ENCODE measurements at regions not wholly inside any gene's neighbourhood (a gene's known extent, or its start where the extent isn't known, plus 50 kb on each side); places are given as distances from the start of the nearest gene placed in this dataset.
A peak's percentile ranks its signal among the peaks of the same experiment; 100 is the strongest.

GRCh38 chr4:108361886-108362285, 193.2 kb upstream of the LEF1 start:
- Histone ChIP-seq H3K36me3 (ENCODE audit: control insufficient read depth in 2 of 3, insufficient read depth in 3 of 3, low read length in 3 of 3) (no peaks in the 10 kb centered on the region), H3K27ac (ENCODE audit: low read depth, low read length) (no peak overlapping the region), H3K9me3 (ENCODE audit: control insufficient read depth in 2 of 3, low read length in 3 of 3) (no peaks in the 10 kb centered on the region), H3K4me3 (ENCODE audit: low read length) (no peak overlapping the region), H3K4me1 (ENCODE audit: control insufficient read depth in 2 of 2, insufficient read depth in 2 of 2, low read length in 2 of 2) (peaks cover 11 to 49% of the 10 kb centered on the region in 2 donors), H3K27me3 (ENCODE audit: control insufficient read depth in 2 of 2, insufficient read depth in 2 of 2, low read length in 2 of 2) (no peaks in the 10 kb centered on the region)
- ChIA-PET CTCF (interaction anchor here (0.6 kb wide), 1 partner anchor 8 kb away, joined by 3 read pairs; no protein-coding TSS in a partner anchor), POLR2A (interaction anchor here (0.6 to 3.6 kb wide), 9 partner anchors 8 to 59 kb away, joined by 3 to 12 read pairs (median 4); no protein-coding TSS in a partner anchor)
- Mint-ChIP-seq H3K36me3 (no peaks in the 10 kb centered on the region), H3K27ac (peak overlapping the region in 6 of 9 donors; percentile 9 to 96 (median 80)), H3K9me3 (peaks cover 0 to 2% (median 0%) of the 10 kb centered on the region in 11 donors), H3K4me3 (peak overlapping the region in 4 of 10 donors; percentile 25 to 82 (median 50)), H3K27me3 (peaks cover 0 to 20% (median 0%) of the 10 kb centered on the region in 5 donors), H3K4me1 (peaks cover 33 to 76% (median 72%) of the 10 kb centered on the region in 7 donors)
- ATAC-seq (no peak), DNase-seq (no peak)
- intact Hi-C loops (cut with micrococcal nuclease) = no loop called here

GRCh38 chr4:108361446-108361820, 192.7 kb upstream of the LEF1 start:
- no peaks in the 10 kb centered on the region for H3K27me3 ChIP-seq (ENCODE audit: control insufficient read depth in 2 of 2, insufficient read depth in 2 of 2, low read length in 2 of 2)
- Mint-ChIP-seq H3K27ac (peak overlapping the region in 5 of 9 donors; percentile 49 to 96 (median 91)), H3K27me3 (peaks cover 0 to 17% (median 0%) of the 10 kb centered on the region in 5 donors), H3K9me3 (peaks cover 0 to 2% (median 0%) of the 10 kb centered on the region in 11 donors), H3K4me3 (peak overlapping the region in 4 of 10 donors; percentile 19 to 82 (median 76)), H3K4me1 (peaks cover 33 to 76% (median 73%) of the 10 kb centered on the region in 7 donors), H3K36me3 (no peaks in the 10 kb centered on the region)
- ChIA-PET CTCF (interaction anchor here (0.6 kb wide), 2 partner anchors 9 to 22 kb away, joined by 3 read pairs; no protein-coding TSS in a partner anchor), POLR2A (interaction anchor here (0.6 to 3.6 kb wide), 9 partner anchors 9 to 58 kb away, joined by 3 to 12 read pairs (median 4); no protein-coding TSS in a partner anchor)
- no peaks in the 10 kb centered on the region for H3K9me3 ChIP-seq (ENCODE audit: control insufficient read depth in 2 of 3, low read length in 3 of 3)
- H3K4me3 ChIP-seq (ENCODE audit: low read length) = no peak overlapping the region
- no peaks in the 10 kb centered on the region for H3K36me3 ChIP-seq (ENCODE audit: control insufficient read depth in 2 of 3, insufficient read depth in 3 of 3, low read length in 3 of 3)
- DNase-seq = no peak
- intact Hi-C loops (cut with micrococcal nuclease) = no loop called here
- no peak for ATAC-seq
- peaks cover 11 to 54% of the 10 kb centered on the region in 2 donors for H3K4me1 ChIP-seq (ENCODE audit: control insufficient read depth in 2 of 2, insufficient read depth in 2 of 2, low read length in 2 of 2)
- no peak overlapping the region for H3K27ac ChIP-seq (ENCODE audit: low read depth, low read length)

- intact Hi-C loops (cut with micrococcal nuclease) = no loop called here
- DNase-seq = peak in 1 of 9 donors; percentile 9
- Mint-ChIP-seq H3K27me3 (peaks cover 0 to 14% (median 0%) of the 10 kb centered on the region in 5 donors), H3K4me3 (peak overlapping the region; percentile 8 to 82 (median 69)), H3K9me3 (peaks cover 0 to 2% (median 0%) of the 10 kb centered on the region in 11 donors), H3K36me3 (no peaks in the 10 kb centered on the region), H3K27ac (peak overlapping the region; percentile 43 to 96 (median 91)), H3K4me1 (peaks cover 34 to 77% (median 74%) of the 10 kb centered on the region in 7 donors)
- CTCF ChIA-PET = interaction anchor here (0.6 to 1.6 kb wide), 3 partner anchors 13 to 181 kb away, joined by 3 read pairs; no protein-coding TSS in a partner anchor
- H3K27me3 ChIP-seq (ENCODE audit: control insufficient read depth in 2 of 2, insufficient read depth in 2 of 2, low read length in 2 of 2) = no peaks in the 10 kb centered on the region
- H3K36me3 ChIP-seq (ENCODE audit: control insufficient read depth in 2 of 3, insufficient read depth in 3 of 3, low read length in 3 of 3) = no peaks in the 10 kb centered on the region
- peaks cover 15 to 58% of the 10 kb centered on the region in 2 donors for H3K4me1 ChIP-seq (ENCODE audit: control insufficient read depth in 2 of 2, insufficient read depth in 2 of 2, low read length in 2 of 2)
- POLR2A ChIA-PET = interaction anchor here (0.6 to 3.6 kb wide), 13 partner anchors 9 to 202 kb away, joined by 3 to 12 read pairs (median 4); no protein-coding TSS in a partner anchor
- ATAC-seq = no peak
- H3K9me3 ChIP-seq (ENCODE audit: control insufficient read depth in 2 of 3, low read length in 3 of 3) = no peaks in the 10 kb centered on the region
- H3K4me3 ChIP-seq (ENCODE audit: low read length) = no peak overlapping the region
- no peak overlapping the region for H3K27ac ChIP-seq (ENCODE audit: low read depth, low read length)
Observed at GRCh38 chr4:108360754-108361445, 192.2 kb upstream of the LEF1 start.

GRCh38 chr4:108359986-108360681, 191.4 kb upstream of the LEF1 start:
- no peaks in the 10 kb centered on the region for H3K36me3 Mint-ChIP-seq
- peaks cover 0 to 2% (median 0%) of the 10 kb centered on the region in 11 donors for H3K9me3 Mint-ChIP-seq
- Histone ChIP-seq H3K4me3 (ENCODE audit: low read length) (peak overlapping the region; percentile 6), H3K36me3 (ENCODE audit: control insufficient read depth in 2 of 3, insufficient read depth in 3 of 3, low read length in 3 of 3) (no peaks in the 10 kb centered on the region), H3K27me3 (ENCODE audit: control insufficient read depth in 2 of 2, insufficient read depth in 2 of 2, low read length in 2 of 2) (no peaks in the 10 kb centered on the region), H3K4me1 (ENCODE audit: control insufficient read depth in 2 of 2, insufficient read depth in 2 of 2, low read length in 2 of 2) (peaks cover 17 to 65% of the 10 kb centered on the region in 2 donors), H3K9me3 (ENCODE audit: control insufficient read depth in 2 of 3, low read length in 3 of 3) (no peaks in the 10 kb centered on the region), H3K27ac (ENCODE audit: low read depth, low read length) (peak overlapping the region; percentile 1)
- peak overlapping the region; percentile 43 to 96 (median 91) for H3K27ac Mint-ChIP-seq
- peak in 1 of 9 donors; percentile 20 for DNase-seq
- H3K27me3 Mint-ChIP-seq = peaks cover 0 to 12% (median 0%) of the 10 kb centered on the region in 5 donors
- intact Hi-C loops (cut with micrococcal nuclease) = loop anchor here (1.0 to 5.0 kb wide), 5 partner anchors 10 to 328 kb away; no protein-coding TSS in a partner anchor
- H3K4me1 Mint-ChIP-seq = peaks cover 40 to 85% (median 82%) of the 10 kb centered on the region in 7 donors
- peak overlapping the region; percentile 8 to 82 (median 69) for H3K4me3 Mint-ChIP-seq
- POLR2A ChIA-PET = interaction anchor here (0.6 to 3.6 kb wide), 10 partner anchors 10 to 201 kb away, joined by 3 to 12 read pairs (median 4); no protein-coding TSS in a partner anchor
- no peak for ATAC-seq
- CTCF ChIA-PET = interaction anchor here (0.5 to 1.6 kb wide), 4 partner anchors 14 to 296 kb away, joined by 3 read pairs; no protein-coding TSS in a partner anchor

GRCh38 chr4:108359130-108359985, 190.6 kb upstream of the LEF1 start:
- intact Hi-C loops (cut with micrococcal nuclease) = loop anchor here (1.0 to 5.0 kb wide), 5 partner anchors 11 to 327 kb away; no protein-coding TSS in a partner anchor
- POLR2A ChIA-PET = interaction anchor here (1.0 to 3.6 kb wide), 5 partner anchors 11 to 200 kb away, joined by 3 to 12 read pairs (median 4); no protein-coding TSS in a partner anchor
- peak overlapping the region; percentile 5 for H3K27ac ChIP-seq (ENCODE audit: low read depth, low read length)
- H3K4me3 Mint-ChIP-seq = peak overlapping the region; percentile 8 to 82 (median 69)
- peaks cover 17 to 73% of the 10 kb centered on the region in 2 donors for H3K4me1 ChIP-seq (ENCODE audit: control insufficient read depth in 2 of 2, insufficient read depth in 2 of 2, low read length in 2 of 2)
- peak; percentile 74 for ATAC-seq
- no peaks in the 10 kb centered on the region for H3K36me3 Mint-ChIP-seq
- CTCF ChIA-PET = interaction anchor here (0.8 to 1.6 kb wide), 2 partner anchors 15 to 153 kb away, joined by 3 read pairs; no protein-coding TSS in a partner anchor
- no peaks in the 10 kb centered on the region for H3K36me3 ChIP-seq (ENCODE audit: control insufficient read depth in 2 of 3, insufficient read depth in 3 of 3, low read length in 3 of 3)
- H3K27ac Mint-ChIP-seq = peak overlapping the region; percentile 43 to 96 (median 91)
- DNase-seq = peak in 8 of 9 donors; percentile 29 to 85 (median 80)
- no peaks in the 10 kb centered on the region for H3K9me3 ChIP-seq (ENCODE audit: control insufficient read depth in 2 of 3, low read length in 3 of 3)
- H3K9me3 Mint-ChIP-seq = peaks cover 0 to 2% (median 0%) of the 10 kb centered on the region in 11 donors
- H3K4me3 ChIP-seq (ENCODE audit: low read length) = peak overlapping the region; percentile 6
- H3K4me1 Mint-ChIP-seq = peaks cover 48 to 93% (median 89%) of the 10 kb centered on the region in 7 donors
- no peaks in the 10 kb centered on the region for H3K27me3 ChIP-seq (ENCODE audit: control insufficient read depth in 2 of 2, insufficient read depth in 2 of 2, low read length in 2 of 2)
- H3K27me3 Mint-ChIP-seq = peaks cover 0 to 4% (median 0%) of the 10 kb centered on the region in 5 donors
